PC-3 (cell line): ENCODE measurements at regions not wholly inside any gene's neighbourhood (a gene's known extent, or its start where the extent isn't known, plus 50 kb on each side); places are given as distances from the start of the nearest gene placed in this dataset.

ENCODE experiments used
- CTCF ChIP-seq: fragments of 300-600 bp; sonication (generic); conservative IDR thresholded peaks from 2 replicates; pipeline ENCODE4 v1.5.1; 2017; ENCODE audit warnings: antibody characterized with exemption, low read depth, mild to moderate bottlenecking, low read length
- EZH2 ChIP-seq: fragments of 300-600 bp; sonication (generic); IDR thresholded peaks from one replicate; pipeline ENCODE4 v1.6.1; 2017; ENCODE audit warnings: antibody characterized with exemption, mild to moderate bottlenecking, low read length; ENCODE audit not compliant: unreplicated experiment
- EZH2phosphoT487 ChIP-seq: fragments of 300-600 bp; sonication (generic); IDR thresholded peaks from 2 replicates; pipeline ENCODE4 v1.6.1; 2018; ENCODE audit warnings: mild to moderate bottlenecking, antibody characterized with exemption, low read length, borderline replicate concordance

- TF ChIP-seq EZH2phosphoT487 (no peak), CTCF (no peak), EZH2 (no peak)
Observed at GRCh38 chr7:80298201-80298600, 163.6 kb downstream of the GNAI1 start.
